ENCODE measurements at regions not wholly inside any gene's neighbourhood (a gene's known extent, or its start where the extent isn't known, plus 50 kb on each side); places are given as distances from the start of the nearest gene placed in this dataset.

DNA sequence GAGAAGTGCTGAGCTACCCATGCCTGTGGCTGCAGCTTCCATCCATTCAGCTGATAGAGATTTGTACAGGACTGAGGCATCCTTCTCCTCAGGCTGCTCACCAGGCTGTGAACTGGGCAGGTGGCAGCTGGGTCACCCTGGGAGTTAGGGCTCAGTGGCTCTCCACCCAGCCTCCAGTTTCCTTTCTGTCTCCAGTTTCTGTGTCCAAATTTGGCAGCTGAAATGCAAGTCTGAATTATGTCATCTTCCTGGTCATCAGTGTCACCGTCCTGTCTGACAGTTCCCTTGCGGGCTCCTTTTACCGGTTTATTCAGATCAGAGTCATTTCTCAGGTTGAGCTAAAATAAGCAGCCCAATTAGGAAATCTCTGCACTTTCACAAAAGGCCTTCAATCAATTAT is 93.3 kb downstream of the EDN1 start:
- no peak for DNase-seq

- DNase-seq: no peak
These were observed 94.3 kb downstream of the EDN1 start for GRCh38 chr6:12384357-12384912.

GRCh38 chr6:12385316-12385715 is 95.2 kb downstream of the EDN1 start:
- DNase-seq: no peak

DNA sequence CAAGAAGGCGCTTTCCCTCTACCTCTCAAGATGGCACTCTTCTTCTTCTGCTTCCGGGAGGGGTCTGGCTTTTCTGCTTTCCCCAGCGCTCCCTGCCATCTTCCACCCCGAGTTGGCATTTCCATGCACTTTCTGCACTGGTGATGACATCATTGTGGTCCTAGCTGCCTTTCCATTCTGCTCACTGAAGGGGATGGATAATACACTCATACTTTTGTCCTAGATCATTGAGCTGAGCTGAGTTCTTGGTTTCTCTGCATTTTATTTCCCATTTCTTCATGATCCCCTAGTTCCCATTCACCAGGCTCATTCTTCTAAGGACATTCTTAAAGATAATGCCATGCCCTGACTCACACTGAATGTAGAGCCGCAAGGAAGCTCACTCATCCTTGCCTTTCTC is 96.7 kb downstream of the EDN1 start:
- DNase-seq: no peak

DNA sequence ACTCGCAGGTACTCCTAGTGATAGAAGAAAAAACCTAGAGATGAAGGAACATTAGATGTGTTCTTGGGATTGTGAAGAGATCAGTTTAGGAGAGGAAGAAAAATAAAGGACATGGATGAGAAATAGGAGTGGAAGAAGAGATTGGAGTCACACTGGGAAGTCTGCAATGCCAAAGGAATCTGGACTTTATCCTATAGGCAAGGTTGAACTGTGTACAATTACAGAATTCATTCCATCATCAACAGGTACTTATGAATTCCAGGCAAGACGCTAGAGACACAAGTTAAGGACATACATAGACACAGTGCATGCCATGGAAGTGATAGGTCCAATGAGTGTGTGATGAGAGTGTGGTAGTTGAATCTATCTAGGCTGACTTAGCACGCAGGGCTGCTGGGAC is 101.3 kb downstream of the EDN1 start:
- DNase-seq: no peak

DNA sequence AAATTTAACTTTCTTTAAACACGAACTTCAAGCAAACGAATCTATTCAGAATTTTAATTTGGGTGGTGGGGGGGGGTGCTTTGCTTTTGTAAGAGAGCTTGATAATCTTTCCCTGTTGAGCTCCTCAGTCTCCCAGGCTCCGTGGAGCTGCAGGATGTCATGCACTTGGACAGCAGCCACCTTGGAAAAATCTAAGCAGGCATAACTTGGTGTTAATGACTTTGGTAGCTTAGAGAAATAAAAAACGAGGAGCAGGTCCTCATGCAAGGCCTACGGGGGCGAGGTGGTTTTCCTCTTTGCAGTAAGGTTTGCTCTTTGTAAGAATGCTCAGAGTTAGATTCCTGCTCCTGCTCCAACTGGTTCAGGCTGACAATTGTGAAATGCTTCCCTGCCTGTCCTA is 102.3 kb downstream of the EDN1 start:
- DNase-seq: no peak

DNA sequence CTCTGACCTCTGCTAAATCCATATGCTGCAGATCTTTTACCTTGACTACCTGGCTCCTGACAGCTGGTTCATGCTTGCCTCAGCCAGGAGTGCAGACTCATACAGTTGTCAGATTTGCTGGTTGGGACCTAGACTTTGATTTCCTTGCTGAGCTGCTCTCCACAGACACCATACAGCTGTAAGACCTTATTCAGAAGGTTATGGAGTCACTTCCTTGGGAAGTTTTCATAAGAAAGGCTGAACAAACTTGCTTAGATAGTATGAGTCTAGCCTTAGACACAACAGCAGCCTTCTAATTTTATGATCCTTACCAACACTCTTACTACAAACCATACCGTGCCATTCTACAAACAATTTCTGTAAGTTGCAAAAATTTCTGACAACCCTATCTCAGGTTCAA is 102.9 kb downstream of the EDN1 start:
- DNase-seq: no peak

DNA sequence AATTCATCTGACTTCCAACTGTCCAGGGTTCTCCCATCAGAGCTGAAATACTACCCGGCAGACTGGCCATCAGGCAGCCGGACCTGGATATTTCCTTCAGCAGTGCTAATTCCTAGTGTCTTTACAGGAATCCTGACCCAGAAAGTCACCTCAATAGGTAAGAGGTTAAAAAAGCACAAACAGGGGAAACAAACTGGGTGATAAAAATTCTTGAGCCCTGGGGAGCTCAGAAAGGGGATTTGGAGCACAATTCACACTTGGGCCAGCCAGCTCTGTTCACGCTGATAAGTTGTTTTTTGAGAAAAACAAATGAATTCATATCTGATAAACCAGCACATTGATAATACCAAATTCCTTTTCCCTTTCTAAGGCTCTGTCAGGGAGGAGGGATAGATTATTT is 104.0 kb downstream of the EDN1 start:
- DNase-seq: no peak

GRCh38 chr6:12395898-12396297 is 105.7 kb downstream of the EDN1 start:
- DNase-seq: no peak

- DNase-seq: no peak
These were observed 111.0 kb downstream of the EDN1 start for GRCh38 chr6:12401200-12401599.

- no peak for DNase-seq
These were observed 113.2 kb downstream of the EDN1 start for GRCh38 chr6:12403201-12403826.

GRCh38 chr6:12403947-12404647 is 113.9 kb downstream of the EDN1 start:
- DNase-seq: no peak

GRCh38 chr6:12404651-12405050 is 114.5 kb downstream of the EDN1 start:
- DNase-seq: no peak

DNA sequence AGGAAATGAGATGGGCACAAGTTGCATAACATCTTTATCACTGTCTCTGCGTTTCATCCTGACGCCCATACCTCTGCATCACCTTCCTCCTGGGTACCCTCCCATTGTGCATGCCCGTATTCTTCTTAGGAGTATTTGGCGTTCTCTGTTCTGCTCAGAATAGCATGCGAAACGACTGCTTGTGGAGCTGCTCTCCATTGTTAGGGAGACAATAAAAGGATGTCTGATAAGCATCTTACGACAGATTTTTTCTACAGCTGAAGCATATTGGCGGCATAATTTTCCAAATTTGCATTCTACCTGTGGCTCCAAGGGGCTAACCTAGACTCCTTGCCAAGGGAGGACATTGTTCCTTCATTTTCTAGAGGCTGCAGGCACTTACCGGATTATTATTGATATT is 118.6 kb downstream of the EDN1 start:
- DNase-seq: no peak

- no peak for DNase-seq
These were observed 120.8 kb downstream of the EDN1 start for GRCh38 chr6:12410946-12411345.

DNA sequence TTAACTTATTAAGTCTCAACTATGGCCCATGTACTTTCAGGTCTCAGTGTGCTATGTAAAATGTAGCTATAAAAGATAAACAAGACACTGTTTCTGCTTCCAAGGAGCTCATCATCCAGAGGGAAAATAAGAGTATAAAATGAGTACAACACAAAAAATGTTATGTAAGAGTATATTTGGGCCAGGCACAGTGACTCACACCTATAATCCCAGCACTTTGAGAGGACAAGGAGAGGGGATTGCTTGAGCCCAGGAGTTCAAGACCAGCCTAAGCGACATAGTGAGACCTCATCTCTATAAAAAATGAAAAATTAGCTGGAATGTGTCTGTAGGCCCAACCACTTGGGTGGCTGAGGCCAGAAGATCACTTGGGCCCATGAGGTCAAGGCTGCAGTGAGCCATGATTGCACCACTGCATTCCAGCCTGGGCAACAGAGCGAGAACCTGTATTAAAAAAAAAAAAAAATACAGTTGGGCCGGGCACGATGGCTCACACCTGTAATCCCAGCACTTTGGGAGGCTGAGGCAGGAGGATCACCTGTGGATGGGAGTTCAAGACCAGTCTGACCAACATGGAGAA is 124.0 kb downstream of the EDN1 start:
- DNase-seq: no peak

- no peak for DNase-seq
These were observed 125.9 kb downstream of the EDN1 start for GRCh38 chr6:12415980-12416598.

GRCh38 chr6:12417191-12417590 is 127.0 kb downstream of the EDN1 start:
- no peak for DNase-seq

DNA sequence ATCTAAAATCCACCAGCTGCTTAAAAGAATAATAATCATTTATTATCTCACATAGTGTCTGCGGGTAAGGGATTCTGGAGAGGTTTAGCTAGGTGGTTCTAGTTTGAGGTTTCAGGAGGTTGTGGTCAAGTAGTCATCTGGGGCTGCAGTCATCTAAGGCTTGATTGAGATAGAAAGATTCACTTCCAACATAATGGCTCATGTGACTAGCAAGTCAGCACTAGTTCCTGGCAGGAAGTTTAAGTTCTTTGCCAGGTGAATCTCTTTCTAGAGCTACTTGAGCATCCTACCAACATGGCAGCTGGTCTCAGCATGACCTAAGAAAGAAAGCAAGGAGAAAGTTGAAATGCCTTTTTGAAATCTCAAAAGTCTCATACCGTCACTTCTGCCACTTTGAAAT is 128.8 kb downstream of the EDN1 start:
- no peak for DNase-seq

DNA sequence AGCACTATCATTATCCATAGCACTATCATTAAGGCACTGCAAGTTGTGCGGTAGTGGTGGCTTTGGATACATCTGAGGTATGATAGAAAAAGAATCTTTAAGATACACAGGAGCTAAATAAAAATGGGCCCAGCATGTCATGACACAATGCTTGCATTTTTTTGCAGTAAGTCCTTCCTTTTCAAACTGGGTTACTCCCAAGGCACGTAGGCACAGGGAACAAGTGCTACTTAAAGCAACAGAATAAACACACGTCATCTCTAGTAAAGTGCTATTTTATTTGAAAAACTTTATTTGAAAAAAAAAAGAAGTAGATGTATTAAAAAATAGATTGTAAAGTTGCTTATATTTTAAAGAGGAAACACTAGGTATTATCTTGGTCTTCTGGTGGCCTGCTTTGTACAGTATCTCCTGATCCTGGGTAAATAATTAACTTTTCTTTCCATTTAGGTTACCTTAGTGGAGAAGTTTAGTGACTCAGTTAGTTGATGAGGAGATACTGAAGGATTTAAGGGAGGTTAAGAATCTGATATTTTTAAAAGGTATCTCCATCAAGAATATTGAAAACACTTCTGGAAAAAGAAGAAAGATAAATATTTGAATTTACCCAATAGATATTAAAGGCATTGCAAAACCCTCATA is 129.6 kb downstream of the EDN1 start:
- DNase-seq: no peak

GRCh38 chr6:12420626-12421025 is 130.5 kb downstream of the EDN1 start:
- no peak for DNase-seq

DNA sequence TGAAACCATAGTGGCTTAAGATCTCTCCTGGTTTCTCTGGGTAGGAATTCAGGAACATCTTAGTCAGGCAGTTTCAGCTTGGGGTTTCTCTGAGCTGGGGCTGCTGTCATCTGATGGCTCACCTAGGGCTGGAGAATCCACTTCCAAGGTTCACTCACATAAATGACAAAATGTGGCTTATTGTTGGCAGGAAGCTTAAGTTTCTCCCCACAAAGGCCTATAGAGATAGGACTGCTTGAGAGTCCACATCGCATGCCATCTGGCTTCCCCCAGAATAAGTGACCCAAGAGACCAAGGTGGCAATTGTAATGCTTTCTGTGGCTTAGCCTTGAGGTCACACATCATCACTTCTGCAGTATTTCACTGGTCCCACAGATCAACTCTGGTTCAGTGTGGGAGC is 131.4 kb downstream of the EDN1 start:
- DNase-seq: no peak

DNA sequence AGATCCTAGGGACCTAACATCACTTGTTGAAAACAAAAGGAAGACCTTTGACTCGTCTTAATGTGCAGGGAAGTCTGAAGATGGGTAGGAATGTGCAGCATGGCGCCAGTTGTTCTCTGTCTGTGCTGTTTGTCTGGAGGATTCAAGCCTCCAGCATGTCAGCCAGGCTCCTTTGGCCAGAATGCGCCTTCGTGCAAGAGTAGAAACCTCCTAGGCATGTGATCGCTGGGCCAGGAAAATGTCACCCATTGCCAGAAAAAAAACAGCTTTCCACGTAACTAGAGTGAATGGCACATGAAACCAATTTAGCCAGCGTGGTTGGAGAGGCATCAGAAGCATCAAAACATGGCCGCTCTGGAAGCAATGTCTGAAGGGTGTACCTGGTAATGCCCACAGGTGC is 132.7 kb downstream of the EDN1 start:
- DNase-seq: no peak
